GM06990 (cell line): ENCODE measurements at regions not wholly inside any gene's neighbourhood (a gene's known extent, or its start where the extent isn't known, plus 50 kb on each side); places are given as distances from the start of the nearest gene placed in this dataset.

ENCODE experiments used
- DNase-seq: peaks from one replicate; pipeline ENCODE4 v3.0.0-alpha.2; 2011; ENCODE audit not compliant: insufficient read length; ENCODE audit errors: extremely low read depth
- H3K27me3 ChIP-seq: replicated peaks from 2 replicates; pipeline ENCODE4 v1.6.0; 2011; ENCODE audit warnings: low read length; ENCODE audit not compliant: control insufficient read depth, insufficient read depth
- H3K36me3 ChIP-seq: 2 replicates; pipeline ENCODE4 v1.5.1; 2011; ENCODE audit warnings: low read length; ENCODE audit not compliant: control insufficient read depth, insufficient read depth
- H3K4me3 ChIP-seq: replicated peaks from 2 replicates; pipeline ENCODE4 v1.5.1; 2011; ENCODE audit warnings: low read depth, mild to moderate bottlenecking, control low read depth, low read length
- TF ChIP-seq, protein P1 (sequence below): IDR thresholded peaks from 2 replicates; pipeline ENCODE4 v1.5.1; 2011; ENCODE audit warnings: low read length, control low read depth, mild to moderate bottlenecking, inconsistent platforms; ENCODE audit not compliant: insufficient read depth, poor library complexity, severe bottlenecking

DNA sequence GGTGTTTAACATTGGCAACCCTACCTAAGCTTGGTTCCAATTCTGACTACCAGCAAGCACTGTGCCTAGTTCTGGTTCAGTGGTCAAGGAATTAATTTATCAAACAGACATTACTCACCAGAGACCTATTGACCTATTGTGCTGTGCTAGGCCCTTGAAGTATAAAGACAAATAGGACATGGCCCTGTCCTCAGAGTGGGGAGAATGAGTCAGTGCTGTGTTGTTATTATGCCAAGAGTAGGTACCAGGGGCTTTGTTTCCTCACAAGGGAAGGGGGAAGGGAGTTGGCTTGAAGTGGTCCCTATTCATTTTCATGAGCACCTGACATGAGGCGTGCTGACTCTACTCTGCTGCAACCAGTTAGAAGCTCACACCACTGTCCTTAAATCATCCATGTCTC, 62.6 kb upstream of the PLPP4 start:
- Histone ChIP-seq H3K27me3 (no peaks in the 10 kb centered on the region; the same call in 1 of the 2 replicates), H3K36me3 (no peaks in the 10 kb centered on the region), H3K4me3 (no peak overlapping the region)
- TF ChIP-seq, protein P1, sequence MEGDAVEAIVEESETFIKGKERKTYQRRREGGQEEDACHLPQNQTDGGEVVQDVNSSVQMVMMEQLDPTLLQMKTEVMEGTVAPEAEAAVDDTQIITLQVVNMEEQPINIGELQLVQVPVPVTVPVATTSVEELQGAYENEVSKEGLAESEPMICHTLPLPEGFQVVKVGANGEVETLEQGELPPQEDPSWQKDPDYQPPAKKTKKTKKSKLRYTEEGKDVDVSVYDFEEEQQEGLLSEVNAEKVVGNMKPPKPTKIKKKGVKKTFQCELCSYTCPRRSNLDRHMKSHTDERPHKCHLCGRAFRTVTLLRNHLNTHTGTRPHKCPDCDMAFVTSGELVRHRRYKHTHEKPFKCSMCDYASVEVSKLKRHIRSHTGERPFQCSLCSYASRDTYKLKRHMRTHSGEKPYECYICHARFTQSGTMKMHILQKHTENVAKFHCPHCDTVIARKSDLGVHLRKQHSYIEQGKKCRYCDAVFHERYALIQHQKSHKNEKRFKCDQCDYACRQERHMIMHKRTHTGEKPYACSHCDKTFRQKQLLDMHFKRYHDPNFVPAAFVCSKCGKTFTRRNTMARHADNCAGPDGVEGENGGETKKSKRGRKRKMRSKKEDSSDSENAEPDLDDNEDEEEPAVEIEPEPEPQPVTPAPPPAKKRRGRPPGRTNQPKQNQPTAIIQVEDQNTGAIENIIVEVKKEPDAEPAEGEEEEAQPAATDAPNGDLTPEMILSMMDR = no peak
- no peak for DNase-seq

DNA sequence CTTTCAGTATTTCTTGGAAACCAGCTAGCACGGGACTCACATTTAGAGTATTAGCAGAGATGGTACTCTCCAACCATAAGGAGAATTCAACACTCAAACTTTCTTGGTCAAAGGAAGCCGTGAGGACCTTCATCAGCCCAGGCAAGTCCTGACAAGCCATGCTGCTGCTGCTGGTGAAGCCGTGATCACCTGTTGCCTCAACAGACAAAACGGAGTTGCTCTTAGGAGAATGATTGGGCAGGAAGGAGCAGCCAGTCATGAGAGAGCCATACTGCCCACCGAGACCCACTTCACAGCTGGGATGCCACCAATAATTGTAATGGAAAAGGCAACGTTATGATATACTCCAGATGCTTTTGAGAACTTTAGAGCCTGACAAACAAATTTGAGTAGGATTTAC, 60.8 kb upstream of the PLPP4 start:
- no peak for DNase-seq
- TF ChIP-seq, protein P1 = no peak
- Histone ChIP-seq H3K36me3 (no peaks in the 10 kb centered on the region), H3K27me3 (no peaks in the 10 kb centered on the region; the same call in 1 of the 2 replicates), H3K4me3 (no peak overlapping the region)

DNA sequence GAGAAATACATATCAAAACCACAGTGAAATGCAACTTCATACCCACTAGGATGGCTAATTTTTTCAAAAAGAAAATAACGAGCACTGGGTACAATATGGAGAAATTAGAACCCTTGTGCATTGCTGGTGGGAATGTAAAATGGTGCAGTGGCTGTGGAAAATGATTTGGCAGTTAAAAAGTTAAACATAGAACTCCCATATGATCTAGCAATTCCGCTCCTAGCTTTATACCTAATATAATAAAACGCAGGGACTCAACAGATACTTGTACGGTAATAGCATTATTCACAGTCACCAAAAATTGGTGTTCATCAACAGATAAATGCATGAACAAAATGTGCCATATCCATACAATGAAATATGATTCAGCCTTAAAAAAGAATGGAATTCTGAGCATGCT, 58.8 kb upstream of the PLPP4 start:
- TF ChIP-seq, protein P1 = no peak
- DNase-seq = no peak
- H3K4me3 ChIP-seq = no peak overlapping the region
- H3K27me3 ChIP-seq = no peaks in the 10 kb centered on the region; the same call in 1 of the 2 replicates
- no peaks in the 10 kb centered on the region for H3K36me3 ChIP-seq

DNA sequence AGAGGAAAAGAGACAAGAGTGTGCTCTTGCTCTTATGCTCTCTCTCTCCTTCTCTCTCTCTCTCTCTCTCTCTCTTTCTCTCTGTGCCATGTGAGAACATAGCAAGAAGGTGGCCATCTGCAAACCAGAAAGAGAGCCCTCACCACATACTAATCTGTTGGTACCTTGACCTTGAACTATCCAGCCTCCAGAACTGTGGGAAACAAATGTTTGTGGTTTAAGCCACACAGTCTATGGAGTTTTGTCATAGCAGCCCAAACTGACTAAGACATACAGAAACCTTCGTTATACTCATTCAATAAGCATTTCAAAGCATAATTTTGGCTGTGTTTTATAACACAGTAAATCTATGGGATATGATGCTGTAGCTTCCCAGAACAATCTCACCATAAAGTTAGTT, 56.4 kb upstream of the PLPP4 start:
- Histone ChIP-seq H3K27me3 (no peaks in the 10 kb centered on the region; the same call in none of the 2 replicates), H3K4me3 (no peak overlapping the region), H3K36me3 (no peaks in the 10 kb centered on the region)
- no peak for DNase-seq
- TF ChIP-seq, protein P1 = no peak

DNA sequence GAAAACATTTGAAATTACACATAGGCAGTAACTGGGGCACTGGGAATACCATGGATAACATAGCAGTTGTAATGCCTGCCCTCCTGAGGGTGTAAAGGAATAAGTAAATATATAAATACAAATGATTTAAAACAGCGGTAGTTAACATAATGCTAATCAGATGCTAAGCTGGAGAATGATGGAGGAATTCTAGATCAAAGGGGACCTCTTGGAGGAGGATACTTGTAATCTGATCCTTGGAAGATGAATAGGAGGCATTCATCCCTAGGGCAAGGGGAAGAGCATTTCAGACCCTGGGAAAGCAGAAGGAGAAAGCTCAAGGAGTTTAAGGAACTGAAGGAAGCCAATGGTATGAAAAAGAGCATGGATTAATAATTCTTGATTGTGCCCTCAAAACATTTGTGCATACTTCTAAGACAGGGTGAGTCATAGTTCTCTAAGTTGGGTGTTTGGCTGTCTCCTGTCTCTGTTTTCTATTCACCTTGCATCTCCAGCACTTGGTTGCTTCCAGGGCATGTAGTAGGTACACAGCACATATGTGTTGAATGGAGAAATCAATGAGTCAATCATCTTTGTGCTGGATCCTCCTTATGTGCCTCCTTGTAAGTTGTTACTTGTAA, 54.8 kb upstream of the PLPP4 start:
- no peaks in the 10 kb centered on the region; the same call in none of the 2 replicates for H3K27me3 ChIP-seq
- H3K36me3 ChIP-seq = no peaks in the 10 kb centered on the region
- TF ChIP-seq, protein P1 = no peak
- no peak for DNase-seq
- no peak overlapping the region for H3K4me3 ChIP-seq

DNA sequence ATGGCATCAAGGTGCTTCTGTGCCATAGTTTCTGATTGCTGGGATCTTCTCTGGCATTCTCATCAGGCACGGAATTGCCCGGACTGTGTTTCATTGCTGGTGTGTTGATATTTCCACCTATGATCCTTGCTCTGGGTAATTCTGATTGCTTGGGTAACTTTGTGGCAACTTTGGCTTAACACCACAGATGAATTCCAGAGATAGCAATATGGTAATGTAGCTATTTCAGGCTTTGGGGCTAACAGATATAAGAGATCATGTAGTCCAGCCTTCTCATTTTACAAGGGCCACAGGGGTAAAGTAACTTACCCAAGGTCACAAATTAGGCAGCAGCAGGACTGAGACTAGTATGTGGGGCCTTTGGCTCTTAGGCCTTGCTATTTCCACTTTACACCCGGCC, 53.9 kb upstream of the PLPP4 start:
- TF ChIP-seq, protein P1 = no peak
- no peak for DNase-seq
- Histone ChIP-seq H3K4me3 (no peak overlapping the region), H3K27me3 (no peaks in the 10 kb centered on the region; the same call in none of the 2 replicates), H3K36me3 (no peaks in the 10 kb centered on the region)
